HG03354 (cell line): ENCODE measurements at regions not wholly inside any gene's neighbourhood (a gene's known extent, or its start where the extent isn't known, plus 50 kb on each side); places are given as distances from the start of the nearest gene placed in this dataset.

ENCODE experiments used
- ATAC-seq: cut with Tn5 transposase; IDR thresholded peaks from one replicate; pipeline ENCODE4 v1.9.1; 2021; ENCODE audit warnings: mild to moderate bottlenecking; ENCODE audit not compliant: unreplicated experiment, poor library complexity, severe bottlenecking

DNA sequence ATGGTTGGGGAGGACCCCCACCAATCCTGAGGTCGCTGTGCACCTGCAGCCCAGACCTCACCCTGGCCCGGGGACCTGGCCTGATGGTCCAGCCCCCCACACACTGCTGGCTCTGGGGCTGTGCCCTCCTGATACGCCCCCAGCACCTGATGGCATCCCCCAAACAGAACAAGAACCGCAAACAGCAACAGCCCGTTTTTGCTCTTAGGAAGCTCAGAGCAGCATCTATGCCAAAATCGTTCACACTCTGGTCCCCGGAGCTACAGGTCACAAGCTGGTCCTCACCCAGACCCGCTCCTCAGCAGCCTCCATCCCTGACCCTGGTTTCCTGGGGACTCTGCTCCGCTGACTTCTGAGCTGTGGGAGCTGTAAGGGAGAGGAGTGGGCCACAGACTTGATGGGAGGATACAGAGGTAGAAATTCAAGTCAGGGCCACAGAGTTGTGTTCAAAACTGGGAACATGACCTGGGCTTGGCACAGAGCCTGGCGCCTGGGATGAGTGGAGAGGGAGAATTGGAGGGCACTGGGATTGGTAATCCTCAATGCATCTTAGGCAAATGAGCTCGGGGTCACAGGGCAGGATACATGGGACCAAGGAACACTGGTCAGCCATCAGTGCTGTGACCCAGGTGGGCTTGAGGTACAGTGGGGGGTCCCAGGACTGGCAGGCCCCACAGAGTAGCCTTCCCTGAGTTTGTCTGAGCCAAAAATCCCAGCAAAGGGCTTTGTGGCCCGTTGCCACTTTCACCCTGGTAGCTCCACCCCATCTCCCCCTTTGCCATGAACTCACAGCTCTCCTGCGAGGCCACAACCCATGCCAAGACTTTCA is 170.9 kb upstream of the RTL1 start:
- no peak for ATAC-seq

DNA sequence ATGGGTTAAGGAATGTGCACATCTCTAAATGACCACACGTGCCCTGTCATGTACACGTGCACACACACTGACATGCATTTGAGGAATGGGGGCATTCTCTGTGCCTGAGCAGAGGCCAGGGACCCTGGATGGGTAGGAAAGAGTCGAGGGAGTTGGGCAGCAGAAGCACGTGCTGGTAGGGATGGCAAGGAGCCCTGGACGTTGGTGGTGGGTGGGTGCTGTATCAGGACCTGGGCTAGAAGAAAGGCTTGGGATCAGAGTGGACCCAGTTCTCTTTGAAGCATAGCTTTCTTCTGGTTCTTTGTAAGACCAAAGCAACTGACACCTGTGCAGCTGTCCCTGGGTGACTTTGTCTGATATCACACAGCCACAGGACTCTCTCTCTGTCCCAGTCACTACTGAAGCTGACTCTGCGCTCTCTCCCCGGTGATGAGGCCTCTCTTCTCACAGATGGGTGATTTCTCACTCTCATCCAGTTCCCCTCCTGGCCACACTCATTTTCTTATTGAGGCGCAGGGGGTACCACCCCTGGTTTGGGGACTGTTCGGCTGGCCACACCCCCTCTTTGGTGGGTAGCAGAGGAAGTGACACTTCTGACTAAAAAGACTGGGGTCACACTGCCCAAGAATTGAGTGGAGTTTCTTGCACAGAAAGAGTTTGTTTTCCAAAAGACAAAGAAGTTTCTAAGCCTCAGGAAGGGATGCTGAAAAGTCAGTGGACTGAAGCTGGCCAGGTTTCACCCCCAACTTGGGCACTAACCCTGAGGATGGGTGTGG is 171.7 kb upstream of the RTL1 start:
- ATAC-seq, result peak; percentile 54

DNA sequence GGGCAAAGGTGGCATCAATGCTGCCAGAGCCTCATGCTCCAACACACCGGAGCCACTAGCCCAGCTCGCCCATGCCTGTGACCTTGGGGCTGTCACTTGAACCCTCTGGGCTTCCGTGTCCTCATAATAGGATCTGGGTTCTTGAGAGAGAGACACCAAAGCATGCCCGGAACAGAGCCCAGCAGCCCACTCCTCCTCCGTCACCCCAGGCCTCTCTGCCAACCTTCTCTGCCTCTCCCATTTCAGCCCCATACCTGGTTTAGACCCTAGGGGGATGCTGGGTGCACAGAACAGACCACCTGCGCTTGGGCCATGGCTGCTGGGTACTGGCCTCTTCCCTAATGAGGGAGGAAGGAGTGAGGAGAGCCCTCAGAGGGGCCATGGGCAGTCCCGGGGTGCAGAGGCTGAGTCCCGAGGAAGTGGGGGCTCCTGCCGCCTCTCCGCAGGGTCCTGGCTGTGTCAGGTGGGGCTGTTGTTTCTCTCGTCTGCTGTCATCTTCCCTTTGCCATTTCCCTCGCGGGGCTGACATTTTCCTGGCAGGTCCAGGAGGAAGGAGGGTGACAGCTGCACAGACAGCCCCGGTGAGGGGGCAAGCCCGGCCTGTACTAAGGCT is 172.4 kb upstream of the RTL1 start:
- no peak for ATAC-seq

DNA sequence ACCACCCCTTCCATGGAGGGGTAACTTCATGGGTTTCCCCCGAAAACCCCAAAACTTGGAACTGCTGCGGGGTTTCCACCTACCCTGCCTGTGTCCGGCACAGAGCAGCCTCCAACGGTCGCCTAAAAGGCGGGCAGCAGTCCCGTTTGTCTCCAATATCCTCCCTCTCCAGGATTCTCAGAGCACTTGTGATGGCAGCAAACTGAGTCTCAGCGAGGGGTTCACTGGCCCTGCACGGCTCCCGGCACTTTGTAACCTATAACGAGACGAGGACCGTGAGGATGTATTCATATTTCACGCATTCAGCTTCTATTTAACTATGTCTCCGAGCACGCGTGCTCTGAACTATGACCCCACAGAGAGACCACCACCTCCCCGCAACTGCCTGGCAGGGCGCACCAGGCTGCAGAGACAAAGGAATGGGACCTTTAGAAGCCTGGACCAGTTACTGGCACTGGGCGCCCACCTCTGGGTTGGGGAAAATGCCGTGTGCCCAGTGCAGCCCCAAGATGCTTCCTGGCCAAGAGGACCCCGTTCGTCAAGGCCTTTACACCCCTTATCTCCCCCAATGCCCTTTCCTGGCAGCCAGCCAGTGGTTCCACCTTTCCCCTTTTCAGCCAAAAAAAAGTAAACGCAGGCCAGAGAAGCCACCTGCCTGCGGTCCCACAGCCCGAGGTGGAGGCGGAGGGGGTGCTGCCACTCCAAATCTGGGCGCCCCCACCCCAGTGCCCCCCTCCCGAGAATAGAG is 173.1 kb upstream of the RTL1 start:
- ATAC-seq, result no peak

DNA sequence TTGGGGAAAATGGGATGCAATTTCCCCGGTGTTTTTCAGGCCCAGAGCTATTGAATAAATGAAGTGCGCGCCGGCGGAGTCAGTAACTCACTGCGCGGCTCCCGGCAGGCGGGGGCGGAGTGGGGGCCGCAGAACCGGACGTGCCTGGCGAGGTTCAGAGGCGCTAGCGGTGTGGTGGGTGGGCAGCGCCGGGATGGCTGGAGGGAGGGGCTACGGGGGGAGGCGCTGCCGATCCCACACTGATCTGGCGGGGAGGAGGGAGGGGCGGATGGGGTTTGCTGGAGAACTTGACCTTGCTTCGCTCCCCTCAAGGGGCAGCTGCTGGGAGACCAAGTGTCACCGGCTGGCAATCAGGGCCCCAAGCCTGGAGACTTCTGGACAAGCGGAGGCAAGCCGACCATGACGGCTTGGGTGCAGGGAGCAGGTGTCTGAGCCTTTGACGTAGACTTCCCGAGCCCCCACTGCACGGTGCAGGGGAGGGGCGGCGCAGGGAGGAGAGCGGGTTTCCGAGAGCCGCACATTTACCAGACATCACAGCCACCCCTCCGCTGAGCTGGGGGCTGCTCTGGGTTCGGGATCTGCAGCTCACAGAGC is 174.1 kb upstream of the RTL1 start:
- no peak for ATAC-seq

DNA sequence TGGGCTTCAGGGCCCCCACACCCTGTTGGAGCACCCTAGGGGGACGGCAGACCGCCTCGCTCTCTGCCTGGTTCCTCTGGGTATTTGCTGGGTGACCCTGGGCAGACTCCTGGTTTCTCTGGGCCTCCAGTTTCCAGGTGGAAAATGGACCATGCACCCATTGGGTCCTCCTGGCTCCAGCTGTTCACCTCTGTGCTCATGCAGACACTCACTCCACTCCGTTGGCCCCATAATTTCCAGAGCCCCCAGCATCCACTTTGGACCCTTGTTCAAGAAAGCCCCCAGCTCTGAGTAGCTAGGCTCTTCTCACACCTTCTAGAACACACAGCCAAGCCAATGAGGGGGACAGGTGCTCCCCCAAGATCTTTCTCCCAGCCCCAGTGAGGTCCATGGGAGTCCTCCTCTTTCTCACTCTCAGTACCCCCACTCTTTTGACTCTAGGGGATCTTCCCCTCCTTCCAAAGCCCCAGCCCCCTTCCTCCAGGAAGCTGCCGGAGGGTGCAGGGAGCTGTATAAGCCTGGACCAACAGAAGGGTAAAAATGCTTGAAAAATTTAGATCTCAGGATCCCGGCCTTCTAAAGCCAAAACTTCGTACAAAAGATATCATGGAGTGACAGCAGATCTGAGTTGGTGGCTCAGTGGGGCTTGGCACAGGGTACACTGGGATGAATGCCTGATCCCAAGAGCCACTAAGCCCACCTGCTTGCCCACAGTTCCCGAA is 174.8 kb upstream of the RTL1 start:
- no peak for ATAC-seq

DNA sequence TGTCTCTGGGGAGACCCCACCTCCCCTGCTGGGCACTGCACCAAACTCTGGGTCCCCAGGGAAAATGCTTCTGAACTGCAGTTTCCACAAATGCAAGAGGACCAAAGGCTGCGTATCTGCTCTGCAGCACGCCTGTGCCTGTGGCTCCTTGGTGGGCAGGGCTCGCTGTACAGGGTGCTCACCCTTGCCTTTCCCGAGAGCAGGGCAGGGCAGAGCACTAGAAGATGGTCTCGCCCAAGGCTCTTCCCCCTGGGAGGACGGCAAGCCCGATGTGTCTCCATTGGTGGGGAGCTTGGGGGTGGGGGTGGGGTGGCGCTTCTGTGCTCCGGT is 175.3 kb upstream of the RTL1 start:
- ATAC-seq, result no peak

DNA sequence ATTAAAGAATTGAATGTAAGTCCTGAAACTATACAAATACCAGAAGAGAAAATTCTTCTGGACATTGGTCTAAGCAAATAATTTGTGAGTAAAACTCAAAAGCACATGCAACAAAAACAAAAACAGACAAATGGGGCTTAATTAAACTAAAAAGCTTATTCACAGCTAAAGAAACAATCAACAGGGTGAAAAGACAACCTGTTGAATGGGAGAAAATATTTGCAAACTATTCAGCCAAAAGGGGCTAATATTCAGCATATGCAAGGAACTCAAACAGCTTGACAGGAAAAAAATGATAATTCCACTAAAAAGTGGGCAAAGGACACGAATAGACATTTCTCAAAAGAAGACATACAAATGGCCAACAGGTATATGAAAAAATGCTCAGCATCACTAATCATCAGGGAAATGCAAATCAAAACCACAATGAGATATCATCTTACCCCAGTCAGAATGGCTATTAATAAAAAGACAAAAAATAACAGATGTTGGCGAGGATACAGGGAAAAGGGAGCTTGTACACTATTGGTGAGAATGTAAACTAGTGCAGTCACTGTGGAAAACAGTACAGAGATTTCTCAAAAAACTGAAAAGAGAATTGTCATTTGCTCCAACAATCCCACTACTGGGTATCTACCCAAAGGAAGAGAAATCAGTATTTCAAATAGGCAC is 177.5 kb upstream of the RTL1 start:
- ATAC-seq, result no peak

DNA sequence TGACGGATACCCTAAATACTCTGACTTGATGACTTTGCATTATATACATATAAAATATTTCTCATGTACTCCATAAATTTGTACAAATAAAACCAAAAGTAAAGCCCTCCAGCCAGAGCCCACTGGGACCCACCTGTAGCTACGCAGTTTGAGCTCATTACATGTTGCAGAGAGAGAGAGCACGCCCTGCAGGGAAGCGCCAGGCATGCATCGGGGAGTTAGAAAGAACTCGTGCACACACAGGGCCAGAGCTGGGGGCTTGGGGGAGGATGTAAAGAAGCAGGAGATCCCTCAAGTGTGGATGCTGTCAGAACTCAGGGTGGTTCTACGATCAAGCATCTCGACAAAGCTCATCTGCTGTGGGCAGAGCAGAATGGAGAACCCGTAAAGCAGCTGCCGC is 178.5 kb upstream of the RTL1 start:
- ATAC-seq, result no peak

DNA sequence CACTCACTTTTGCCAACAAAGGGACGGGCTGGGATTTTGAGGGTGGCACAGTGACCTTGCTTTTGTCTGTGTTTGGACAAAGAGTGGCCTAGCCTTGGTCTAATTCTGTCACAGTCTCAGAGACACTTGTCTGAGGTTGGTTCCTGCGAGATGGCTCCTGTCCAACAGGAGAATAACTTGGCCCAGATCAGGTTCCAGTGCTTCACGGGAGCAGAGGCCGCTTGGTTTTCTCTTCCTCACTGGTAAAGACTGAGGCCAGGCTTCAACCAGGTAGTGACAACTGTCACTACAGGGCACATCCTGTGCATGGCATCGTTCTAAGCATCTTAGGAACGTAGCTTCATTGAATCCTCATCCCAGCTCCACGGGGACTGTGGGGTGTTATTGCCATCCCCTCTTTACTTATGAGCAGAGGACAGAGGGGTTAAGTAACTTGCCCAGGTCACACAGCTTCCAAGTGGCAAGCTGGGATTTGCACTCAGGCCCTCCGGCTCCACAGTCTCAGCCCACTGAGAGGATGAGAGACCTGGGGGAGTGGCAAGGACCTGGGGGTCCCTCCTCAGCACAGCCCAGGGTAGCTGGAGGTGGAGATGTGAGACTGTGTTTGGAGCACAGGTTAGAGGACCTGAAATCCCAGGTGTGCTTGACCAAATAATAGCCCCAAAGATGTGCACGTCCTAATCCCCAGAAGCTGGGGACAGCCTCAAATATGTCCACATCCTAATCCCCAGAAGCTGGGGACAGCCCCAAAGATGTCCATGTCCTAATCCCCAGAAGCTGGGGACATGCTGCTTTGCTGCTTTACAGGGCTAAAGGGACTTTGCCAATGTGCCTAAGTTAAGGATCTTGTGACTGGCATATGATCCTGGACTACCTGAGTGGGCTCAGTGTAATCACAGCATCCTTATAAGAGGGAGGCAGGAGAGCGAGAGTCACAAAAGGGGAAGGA is 179.2 kb upstream of the RTL1 start:
- no peak for ATAC-seq

DNA sequence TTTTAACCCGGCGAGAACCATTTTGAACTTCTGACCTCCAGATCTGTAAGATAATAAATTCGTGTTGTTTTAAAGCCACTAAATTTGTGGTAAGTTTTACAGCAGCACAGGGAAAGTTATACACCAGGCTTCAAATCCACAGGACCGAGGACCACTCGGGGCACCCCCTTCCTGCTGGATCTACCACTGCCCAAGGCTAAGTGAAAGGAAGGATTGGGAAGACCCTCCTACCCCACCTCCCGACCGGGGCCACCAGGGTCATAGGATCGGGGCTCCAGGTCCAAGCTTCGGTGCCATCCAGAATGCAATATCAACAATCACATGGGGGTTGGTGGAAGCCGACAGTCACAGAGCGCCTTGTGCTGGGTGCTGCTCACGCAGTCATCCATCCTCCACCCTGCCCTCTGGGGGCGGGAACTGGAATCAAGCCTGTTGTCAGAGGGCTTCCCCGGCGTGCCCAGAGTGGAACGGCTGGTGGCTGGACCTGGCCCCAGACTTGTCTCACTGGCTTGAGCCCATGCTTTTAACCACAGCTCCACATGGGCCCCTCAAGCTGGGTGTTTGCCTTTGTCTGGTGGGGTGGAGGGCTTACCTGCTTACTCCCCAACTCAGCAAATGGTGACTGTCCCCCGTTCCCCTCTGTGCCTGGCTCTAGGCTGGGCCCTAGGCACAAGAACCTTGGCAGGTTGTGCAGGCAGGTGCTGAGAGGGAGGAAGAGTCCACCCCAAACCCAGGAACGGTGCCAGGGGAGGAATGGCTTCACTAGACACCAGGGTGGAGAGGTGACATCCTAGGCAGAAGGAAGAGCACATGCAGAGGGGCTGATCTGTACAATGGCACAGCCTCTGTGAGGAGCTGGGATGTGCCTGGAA is 180.3 kb upstream of the RTL1 start:
- ATAC-seq, result no peak

DNA sequence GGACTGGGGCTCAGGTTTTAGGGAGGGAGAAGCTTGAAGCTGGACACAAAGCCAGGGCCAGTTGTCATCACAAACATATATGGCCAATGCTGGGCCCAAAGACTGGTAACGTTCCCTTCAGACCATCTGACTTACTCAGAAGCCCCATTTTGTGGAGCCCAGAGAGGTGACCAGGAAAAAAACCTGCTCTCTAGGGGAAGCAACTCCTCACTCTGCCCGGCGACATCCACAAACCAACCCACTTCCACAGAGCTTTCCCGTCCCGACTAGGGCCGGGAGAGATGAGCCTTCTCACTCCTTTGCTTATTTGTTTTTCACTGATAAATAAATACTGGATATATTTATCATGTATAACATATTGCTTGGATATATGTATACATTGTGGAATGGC is 180.9 kb upstream of the RTL1 start:
- no peak for ATAC-seq

DNA sequence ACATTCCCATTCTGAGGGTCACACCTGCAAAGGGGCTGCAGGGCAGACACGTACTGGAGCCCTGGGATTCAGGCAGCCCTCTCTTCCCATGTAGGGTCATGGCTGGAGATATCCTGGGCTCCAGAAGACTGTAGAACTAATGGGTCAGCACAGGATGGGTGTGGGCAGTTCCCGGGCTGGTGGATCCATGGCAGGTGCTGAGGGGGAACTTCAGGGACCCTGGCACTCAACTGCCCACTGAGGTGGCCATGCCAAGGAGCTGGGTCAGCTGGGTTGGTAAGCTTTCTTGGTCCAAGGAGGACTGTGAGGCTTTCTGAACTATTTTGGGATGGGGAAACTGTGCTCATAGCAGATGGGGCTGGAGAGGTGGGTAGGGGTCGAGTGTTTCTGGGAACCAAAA is 183.4 kb upstream of the RTL1 start:
- no peak for ATAC-seq

DNA sequence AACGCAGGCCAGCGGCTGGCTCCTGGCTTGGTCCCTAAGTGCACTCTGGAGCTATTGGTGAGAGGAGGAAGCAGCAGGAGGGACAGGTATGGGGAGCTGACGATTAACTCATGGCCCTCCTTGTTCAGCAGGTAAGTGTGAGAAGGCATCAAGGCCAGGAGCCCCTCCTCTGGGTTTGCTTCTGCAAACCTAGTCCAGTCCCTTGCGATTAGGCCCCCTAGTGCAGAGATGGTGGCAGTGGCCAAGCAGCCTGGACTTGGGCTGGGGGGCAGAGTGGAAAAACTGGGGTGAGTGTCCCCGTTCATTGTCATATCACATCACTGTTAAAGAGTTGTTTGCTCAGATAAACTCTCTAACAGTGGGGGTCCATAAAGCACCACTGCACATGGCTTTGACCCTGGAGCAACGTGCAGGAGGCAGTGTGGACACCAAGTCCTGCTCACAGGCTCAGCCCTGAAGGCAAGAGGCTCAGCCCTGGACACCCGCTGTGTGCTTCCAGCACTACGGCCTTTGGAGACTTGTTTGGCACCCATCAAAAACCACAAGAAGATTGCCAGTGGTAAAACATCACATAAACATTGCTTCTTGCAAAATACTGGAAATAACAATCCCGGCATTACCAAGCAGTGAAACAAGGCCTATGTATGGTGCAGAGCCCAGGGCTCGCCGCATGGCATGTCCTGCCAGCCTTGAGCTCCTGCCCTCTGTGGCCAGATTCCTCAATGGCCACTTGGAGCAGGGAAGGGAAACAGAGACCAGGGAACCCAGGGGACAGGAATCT is 184.3 kb upstream of the RTL1 start:
- ATAC-seq, result no peak

DNA sequence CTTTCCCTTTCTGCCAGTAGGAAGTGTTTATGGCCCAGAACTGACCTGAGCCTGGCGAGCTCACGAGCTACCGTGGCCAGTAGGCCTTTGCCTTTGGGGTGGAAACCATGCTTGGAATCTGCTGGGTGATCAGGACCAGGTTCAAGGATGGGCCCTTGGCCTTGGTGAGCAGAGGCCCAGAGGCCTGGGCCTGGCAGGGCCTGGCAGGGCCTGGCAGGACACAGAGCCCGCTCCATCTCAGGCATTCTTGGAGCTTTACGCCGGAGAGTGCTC is 184.8 kb upstream of the RTL1 start:
- ATAC-seq, result no peak

DNA sequence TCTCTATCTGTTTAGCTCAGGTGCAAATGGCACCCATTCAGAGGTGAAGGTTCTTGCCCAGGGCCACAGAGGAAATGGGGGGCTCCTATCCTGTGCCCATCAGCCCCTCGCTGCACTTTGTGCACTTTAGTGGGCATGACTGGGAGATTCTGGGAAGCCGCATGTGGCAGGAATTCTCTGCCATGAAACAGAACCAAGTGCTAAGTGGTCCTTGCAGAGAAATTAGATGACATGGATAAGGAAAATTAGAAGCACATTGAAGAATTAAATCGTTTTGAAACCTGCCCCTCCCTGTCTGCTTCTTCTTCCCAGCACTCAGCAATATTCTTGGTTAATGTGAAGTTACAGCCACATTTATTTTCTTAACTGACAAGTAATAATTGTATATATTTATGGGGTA is 185.2 kb upstream of the RTL1 start:
- ATAC-seq, result no peak
